ENCODE measurements at regions not wholly inside any gene's neighbourhood (a gene's known extent, or its start where the extent isn't known, plus 50 kb on each side); places are given as distances from the start of the nearest gene placed in this dataset.

DNA sequence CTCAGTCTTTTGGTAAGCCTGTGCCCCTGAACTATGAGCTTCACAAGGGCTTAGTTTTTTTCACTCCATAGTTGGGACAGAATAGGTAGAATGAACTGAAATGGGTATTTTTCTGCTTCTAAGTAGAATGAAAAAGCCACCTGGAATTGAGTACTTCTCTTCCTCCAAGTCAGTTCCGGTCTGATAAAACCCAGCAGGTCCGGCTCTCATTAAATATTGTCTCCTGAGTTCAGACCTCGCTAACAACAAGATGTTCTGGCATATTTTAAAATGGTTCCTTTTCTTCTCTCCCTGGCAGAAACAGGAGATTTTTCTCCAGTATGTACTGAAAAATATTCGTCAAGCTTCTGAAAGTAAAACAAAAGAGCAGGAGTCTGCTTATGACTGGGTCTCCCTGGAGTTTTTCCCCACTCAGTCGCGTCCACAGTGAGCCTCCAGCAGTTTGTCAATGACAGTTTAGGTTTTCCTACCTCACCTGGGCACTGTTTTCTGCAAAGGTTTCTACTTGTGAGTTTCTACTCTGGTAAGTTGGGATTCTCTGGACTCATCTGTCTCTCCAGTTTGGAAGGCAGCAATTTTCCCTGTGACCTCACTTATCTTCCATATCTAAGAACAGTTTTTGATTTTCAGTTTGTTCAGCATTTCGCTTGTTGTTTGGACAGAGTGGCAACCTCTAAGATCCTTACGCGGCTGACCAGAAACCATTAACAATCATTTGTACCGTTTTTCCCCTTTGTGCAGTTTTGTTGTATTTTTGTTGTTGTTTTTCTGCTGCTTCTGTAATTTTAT, 868.0 kb downstream of the METTL15 start:
- CTCF ChIA-PET = no interaction called here
- 88% methylated on average over 4 of the region's 10 CpGs for WGBS (ENCODE audit: insufficient coverage)
- Mint-ChIP-seq H3K4me3 (no peak overlapping the region), H3K9me3 (peaks cover 13 to 21% (median 17%) of the 10 kb centered on the region in 3 donors), H3K36me3 (no peaks in the 10 kb centered on the region), H3K27ac (no peak overlapping the region), H3K4me1 (no peaks in the 10 kb centered on the region), H3K27me3 (no peaks in the 10 kb centered on the region)
- DNase-seq (no peak), ATAC-seq (replicated peaks in 1 of 4) (no peak)
- no peaks in the 10 kb centered on the region for H3K9me3 ChIP-seq
- no peaks in the 10 kb centered on the region for H3K36me3 ChIP-seq (ENCODE audit: control insufficient read depth in 2 of 2, extremely low read depth in 1 of 2, insufficient read depth in 1 of 2, low read length in 1 of 2)
- POLR2A ChIA-PET = no interaction called here
- no peak overlapping the region for H3K4me3 ChIP-seq (ENCODE audit: control insufficient read depth in 1 of 2, extremely low read depth in 1 of 2, low read length in 1 of 2)
- H3K4me1 ChIP-seq (ENCODE audit: control insufficient read depth in 1 of 2, extremely low read depth in 1 of 2, insufficient read depth in 2 of 2, low read length in 2 of 2) = no peaks in the 10 kb centered on the region
- H3K27me3 ChIP-seq (replicated peaks in 1 of 2; ENCODE audit: control insufficient read depth in 2 of 2, extremely low read depth in 1 of 2, insufficient read depth in 2 of 2, low read length in 1 of 2) = no peaks in the 10 kb centered on the region
- H3K27ac ChIP-seq (ENCODE audit: low read length) = no peak overlapping the region

DNA sequence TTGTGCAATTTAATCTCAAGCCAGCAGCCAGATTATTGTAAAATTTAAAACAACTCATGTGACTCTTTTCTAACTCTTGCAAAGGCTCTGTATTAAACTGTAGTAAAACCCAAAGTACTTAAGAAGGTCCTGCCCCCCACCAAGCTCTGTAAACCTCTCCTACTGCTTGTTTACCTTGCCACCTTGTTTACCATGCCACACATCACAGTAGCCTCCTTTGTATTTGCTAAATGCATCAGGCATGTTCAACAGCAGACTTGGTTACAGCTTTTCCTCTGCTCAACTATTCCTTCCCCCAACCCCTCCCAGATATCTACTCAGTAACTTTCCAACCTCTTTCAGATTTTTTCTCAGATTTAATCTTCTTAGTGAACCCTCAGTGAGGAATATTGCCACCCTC, 861.6 kb downstream of the METTL15 start:
- CTCF ChIA-PET = no interaction called here
- no peak overlapping the region for H3K27ac ChIP-seq (ENCODE audit: low read length)
- Mint-ChIP-seq H3K4me3 (no peak overlapping the region), H3K36me3 (no peaks in the 10 kb centered on the region), H3K27ac (no peak overlapping the region), H3K4me1 (no peaks in the 10 kb centered on the region), H3K9me3 (peaks cover 16 to 26% (median 21%) of the 10 kb centered on the region in 3 donors), H3K27me3 (no peaks in the 10 kb centered on the region)
- H3K27me3 ChIP-seq (replicated peaks in 1 of 2; ENCODE audit: control insufficient read depth in 2 of 2, extremely low read depth in 1 of 2, insufficient read depth in 2 of 2, low read length in 1 of 2) = no peaks in the 10 kb centered on the region
- no peaks in the 10 kb centered on the region for H3K36me3 ChIP-seq (ENCODE audit: control insufficient read depth in 2 of 2, extremely low read depth in 1 of 2, insufficient read depth in 1 of 2, low read length in 1 of 2)
- H3K9me3 ChIP-seq = no peaks in the 10 kb centered on the region
- H3K4me1 ChIP-seq (ENCODE audit: control insufficient read depth in 1 of 2, extremely low read depth in 1 of 2, insufficient read depth in 2 of 2, low read length in 2 of 2) = no peaks in the 10 kb centered on the region
- POLR2A ChIA-PET = no interaction called here
- DNase-seq = no peak
- H3K4me3 ChIP-seq (ENCODE audit: control insufficient read depth in 1 of 2, extremely low read depth in 1 of 2, low read length in 1 of 2) = no peak overlapping the region
- ATAC-seq (replicated peaks in 1 of 4) = no peak

DNA sequence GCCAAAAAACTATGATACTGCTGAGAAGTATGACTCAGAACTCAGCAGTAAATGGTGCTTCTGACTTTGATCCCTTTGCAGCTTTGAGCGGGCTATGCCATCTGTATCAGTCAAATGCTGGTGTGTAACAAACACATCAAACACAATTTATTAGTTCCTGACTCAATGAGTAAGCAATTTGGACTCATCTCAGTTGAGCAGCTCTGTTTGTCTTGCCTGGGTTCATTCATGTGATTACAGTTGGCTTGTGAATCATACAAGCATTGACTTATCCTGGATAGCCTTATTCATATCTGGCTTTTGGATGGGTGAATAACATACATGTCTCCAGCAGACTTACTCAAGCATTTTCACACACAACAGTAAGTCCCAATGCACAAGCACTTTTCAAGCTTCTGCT, 858.8 kb downstream of the METTL15 start:
- Mint-ChIP-seq H3K9me3 (peaks cover 14 to 21% (median 17%) of the 10 kb centered on the region in 3 donors), H3K27ac (no peak overlapping the region), H3K36me3 (no peaks in the 10 kb centered on the region), H3K4me3 (no peak overlapping the region), H3K4me1 (no peaks in the 10 kb centered on the region), H3K27me3 (no peaks in the 10 kb centered on the region)
- no peak for ATAC-seq (replicated peaks in 1 of 4)
- no peaks in the 10 kb centered on the region for H3K36me3 ChIP-seq (ENCODE audit: control insufficient read depth in 2 of 2, extremely low read depth in 1 of 2, insufficient read depth in 1 of 2, low read length in 1 of 2)
- no peaks in the 10 kb centered on the region for H3K9me3 ChIP-seq
- CTCF ChIA-PET = no interaction called here
- WGBS (ENCODE audit: insufficient coverage) = 80% methylated on average over 1 of the region's 1 CpG
- no peaks in the 10 kb centered on the region for H3K4me1 ChIP-seq (ENCODE audit: control insufficient read depth in 1 of 2, extremely low read depth in 1 of 2, insufficient read depth in 2 of 2, low read length in 2 of 2)
- no peak for DNase-seq
- H3K4me3 ChIP-seq (ENCODE audit: control insufficient read depth in 1 of 2, extremely low read depth in 1 of 2, low read length in 1 of 2) = no peak overlapping the region
- no peak overlapping the region for H3K27ac ChIP-seq (ENCODE audit: low read length)
- POLR2A ChIA-PET = no interaction called here
- H3K27me3 ChIP-seq (replicated peaks in 1 of 2; ENCODE audit: control insufficient read depth in 2 of 2, extremely low read depth in 1 of 2, insufficient read depth in 2 of 2, low read length in 1 of 2) = no peaks in the 10 kb centered on the region

DNA sequence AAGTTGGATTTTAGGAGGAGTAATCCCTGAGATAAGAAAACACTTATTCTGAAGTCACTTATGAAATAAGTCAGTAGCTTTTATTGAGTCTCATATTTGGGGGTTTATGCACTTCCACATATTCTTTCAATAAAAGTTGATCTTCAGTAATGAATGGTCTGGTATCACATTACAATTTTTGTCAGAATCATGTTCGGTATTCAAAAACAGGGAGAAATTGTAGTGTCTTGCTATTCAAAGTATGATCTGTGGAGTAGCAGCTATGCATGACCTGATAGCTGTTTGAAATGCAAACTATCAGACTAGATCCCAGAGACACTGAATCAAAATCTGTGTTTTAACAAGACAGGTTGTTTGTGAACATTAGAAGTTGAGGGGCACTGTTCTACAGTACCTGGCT, 857.6 kb downstream of the METTL15 start:
- Mint-ChIP-seq H3K27me3 (no peaks in the 10 kb centered on the region), H3K4me3 (no peak overlapping the region)
- POLR2A ChIA-PET = no interaction called here

DNA sequence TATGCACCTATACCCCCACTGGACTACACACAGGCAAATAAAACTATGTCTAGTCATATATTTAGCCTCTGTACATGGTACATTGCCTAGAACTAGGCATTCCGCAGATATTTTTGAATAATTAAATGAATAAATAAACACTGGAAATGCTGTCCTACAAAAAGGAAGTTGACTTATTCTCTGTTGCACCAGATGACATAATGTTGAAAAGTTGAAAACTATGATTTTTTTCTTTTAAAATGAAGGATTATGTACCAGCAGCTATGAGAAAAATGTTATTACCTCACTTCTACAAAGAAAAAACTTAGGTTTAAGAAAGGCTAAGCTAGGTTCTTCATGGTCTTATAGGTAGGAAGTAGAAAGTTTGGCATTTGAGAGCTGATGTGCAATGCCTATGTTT, 856.6 kb downstream of the METTL15 start:
- ChIA-PET CTCF (no interaction called here), POLR2A (no interaction called here)
- Mint-ChIP-seq H3K4me3 (no peak overlapping the region), H3K27me3 (no peaks in the 10 kb centered on the region), H3K36me3 (no peaks in the 10 kb centered on the region), H3K9me3 (peaks cover 11 to 27% (median 15%) of the 10 kb centered on the region in 3 donors), H3K4me1 (no peaks in the 10 kb centered on the region), H3K27ac (no peak overlapping the region)
- Histone ChIP-seq H3K27me3 (replicated peaks in 1 of 2; ENCODE audit: control insufficient read depth in 2 of 2, extremely low read depth in 1 of 2, insufficient read depth in 2 of 2, low read length in 1 of 2) (no peaks in the 10 kb centered on the region), H3K27ac (ENCODE audit: low read length) (no peak overlapping the region), H3K4me1 (ENCODE audit: control insufficient read depth in 1 of 2, extremely low read depth in 1 of 2, insufficient read depth in 2 of 2, low read length in 2 of 2) (no peaks in the 10 kb centered on the region), H3K36me3 (ENCODE audit: control insufficient read depth in 2 of 2, extremely low read depth in 1 of 2, insufficient read depth in 1 of 2, low read length in 1 of 2) (no peaks in the 10 kb centered on the region), H3K9me3 (no peaks in the 10 kb centered on the region), H3K4me3 (ENCODE audit: control insufficient read depth in 1 of 2, extremely low read depth in 1 of 2, low read length in 1 of 2) (no peak overlapping the region)
- no CpG with 5 or more reads among the region's 1 CpG for WGBS (ENCODE audit: insufficient coverage)
- no peak for DNase-seq
- no peak for ATAC-seq (replicated peaks in 1 of 4)

More for the DNA sequence above, 857.6 kb downstream of the METTL15 start:
- H3K9me3 Mint-ChIP-seq = peaks cover 17 to 20% (median 17%) of the 10 kb centered on the region in 3 donors
- no peaks in the 10 kb centered on the region for H3K4me1 ChIP-seq (ENCODE audit: control insufficient read depth in 1 of 2, extremely low read depth in 1 of 2, insufficient read depth in 2 of 2, low read length in 2 of 2)
- no CpG with 5 or more reads among the region's 1 CpG for WGBS (ENCODE audit: insufficient coverage)
- no peak overlapping the region for H3K27ac ChIP-seq (ENCODE audit: low read length)
- ATAC-seq (replicated peaks in 1 of 4) (no peak), DNase-seq (no peak)
- H3K27me3 ChIP-seq (replicated peaks in 1 of 2; ENCODE audit: control insufficient read depth in 2 of 2, extremely low read depth in 1 of 2, insufficient read depth in 2 of 2, low read length in 1 of 2) = no peaks in the 10 kb centered on the region
- CTCF ChIA-PET = no interaction called here
- no peak overlapping the region for H3K4me3 ChIP-seq (ENCODE audit: control insufficient read depth in 1 of 2, extremely low read depth in 1 of 2, low read length in 1 of 2)
- H3K36me3 ChIP-seq (ENCODE audit: control insufficient read depth in 2 of 2, extremely low read depth in 1 of 2, insufficient read depth in 1 of 2, low read length in 1 of 2) = no peaks in the 10 kb centered on the region
- no peak overlapping the region for H3K27ac Mint-ChIP-seq
- H3K4me1 Mint-ChIP-seq = no peaks in the 10 kb centered on the region
- no peaks in the 10 kb centered on the region for H3K9me3 ChIP-seq
- no peaks in the 10 kb centered on the region for H3K36me3 Mint-ChIP-seq

DNA sequence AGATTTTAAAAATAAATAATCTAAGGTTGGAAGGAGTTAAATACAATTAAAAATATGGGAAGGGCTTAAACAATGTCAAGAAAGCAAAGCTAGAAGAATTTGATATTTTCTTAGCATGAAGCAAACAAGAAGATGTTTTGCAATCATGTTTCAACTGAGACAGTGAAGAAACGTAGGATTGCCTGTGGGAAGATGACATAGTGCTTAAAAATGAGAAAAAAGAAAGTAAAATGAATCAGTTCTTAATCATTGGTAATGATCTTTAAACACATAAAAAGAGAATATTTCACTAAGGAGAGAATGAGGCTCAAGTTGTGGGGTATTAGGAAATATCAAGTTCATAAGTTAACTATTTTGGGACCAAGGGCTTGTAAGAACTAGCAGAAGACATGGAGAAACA, 855.0 kb downstream of the METTL15 start:
- peaks cover 8 to 25% (median 11%) of the 10 kb centered on the region in 3 donors for H3K9me3 Mint-ChIP-seq
- no peaks in the 10 kb centered on the region for H3K36me3 Mint-ChIP-seq
- no peak overlapping the region for H3K27ac Mint-ChIP-seq
- Histone ChIP-seq H3K4me3 (ENCODE audit: control insufficient read depth in 1 of 2, extremely low read depth in 1 of 2, low read length in 1 of 2) (no peak overlapping the region), H3K27me3 (replicated peaks in 1 of 2; ENCODE audit: control insufficient read depth in 2 of 2, extremely low read depth in 1 of 2, insufficient read depth in 2 of 2, low read length in 1 of 2) (no peaks in the 10 kb centered on the region), H3K27ac (ENCODE audit: low read length) (no peak overlapping the region), H3K9me3 (no peaks in the 10 kb centered on the region), H3K4me1 (ENCODE audit: control insufficient read depth in 1 of 2, extremely low read depth in 1 of 2, insufficient read depth in 2 of 2, low read length in 2 of 2) (no peaks in the 10 kb centered on the region), H3K36me3 (ENCODE audit: control insufficient read depth in 2 of 2, extremely low read depth in 1 of 2, insufficient read depth in 1 of 2, low read length in 1 of 2) (no peaks in the 10 kb centered on the region)
- 17% methylated on average over 1 of the region's 1 CpG for WGBS (ENCODE audit: insufficient coverage)
- ChIA-PET CTCF (no interaction called here), POLR2A (no interaction called here)
- no peak for ATAC-seq (replicated peaks in 1 of 4)
- no peaks in the 10 kb centered on the region for H3K4me1 Mint-ChIP-seq
- no peaks in the 10 kb centered on the region for H3K27me3 Mint-ChIP-seq
- DNase-seq = no peak
- no peak overlapping the region for H3K4me3 Mint-ChIP-seq

DNA sequence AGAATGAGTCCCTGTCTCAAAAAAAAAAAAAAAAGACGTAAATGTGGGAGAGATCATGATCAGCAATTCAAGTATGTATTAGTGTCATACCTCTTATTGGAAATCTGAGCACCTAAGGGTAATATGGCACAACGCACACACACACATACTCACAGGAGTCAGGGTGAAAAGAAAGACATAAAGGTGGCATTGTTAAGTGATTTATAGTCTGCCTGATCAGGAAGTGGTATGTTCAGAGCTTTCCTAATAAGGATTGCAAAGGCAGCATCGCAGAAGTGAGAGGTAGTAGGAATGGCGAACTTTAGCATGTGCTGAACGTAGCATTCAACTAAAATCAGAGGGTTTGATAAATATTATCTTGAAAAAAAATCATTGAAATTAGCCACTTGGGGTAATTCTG, 854.3 kb downstream of the METTL15 start:
- ATAC-seq (replicated peaks in 1 of 4) (no peak), DNase-seq (no peak)
- Mint-ChIP-seq H3K27me3 (no peaks in the 10 kb centered on the region), H3K36me3 (no peaks in the 10 kb centered on the region), H3K4me1 (no peaks in the 10 kb centered on the region), H3K27ac (no peak overlapping the region), H3K4me3 (no peak overlapping the region), H3K9me3 (peaks cover 8 to 20% (median 11%) of the 10 kb centered on the region in 3 donors)
- CTCF ChIA-PET = no interaction called here
- 83% methylated on average over 1 of the region's 5 CpGs for WGBS (ENCODE audit: insufficient coverage)
- no peak overlapping the region for H3K4me3 ChIP-seq (ENCODE audit: control insufficient read depth in 1 of 2, extremely low read depth in 1 of 2, low read length in 1 of 2)
- H3K27me3 ChIP-seq (replicated peaks in 1 of 2; ENCODE audit: control insufficient read depth in 2 of 2, extremely low read depth in 1 of 2, insufficient read depth in 2 of 2, low read length in 1 of 2) = no peaks in the 10 kb centered on the region
- no peaks in the 10 kb centered on the region for H3K36me3 ChIP-seq (ENCODE audit: control insufficient read depth in 2 of 2, extremely low read depth in 1 of 2, insufficient read depth in 1 of 2, low read length in 1 of 2)
- POLR2A ChIA-PET = no interaction called here
- H3K9me3 ChIP-seq = no peaks in the 10 kb centered on the region
- H3K4me1 ChIP-seq (ENCODE audit: control insufficient read depth in 1 of 2, extremely low read depth in 1 of 2, insufficient read depth in 2 of 2, low read length in 2 of 2) = no peaks in the 10 kb centered on the region
- H3K27ac ChIP-seq (ENCODE audit: low read length) = no peak overlapping the region
